Fibroblast of villous mesenchyme (primary cell): ENCODE measurements at regions not wholly inside any gene's neighbourhood (a gene's known extent, or its start where the extent isn't known, plus 50 kb on each side); places are given as distances from the start of the nearest gene placed in this dataset.
A peak's percentile ranks its signal among the peaks of the same experiment; 100 is the strongest.

Experiments
- DNase-seq: peaks from one replicate; pipeline ENCODE4 v3.0.0-alpha.2; 2010; ENCODE audit warnings: low read depth
- H3K4me3 ChIP-seq: 2 replicates; pipeline ENCODE4 v1.5.1; 2011; ENCODE audit warnings: low read depth, mild to moderate bottlenecking, low read length
- TF ChIP-seq, protein P1 (sequence below): IDR thresholded peaks from 2 replicates; pipeline ENCODE4 v1.5.1; 2012; ENCODE audit warnings: low read depth, mild to moderate bottlenecking, low read length; ENCODE audit not compliant: insufficient read depth

DNA sequence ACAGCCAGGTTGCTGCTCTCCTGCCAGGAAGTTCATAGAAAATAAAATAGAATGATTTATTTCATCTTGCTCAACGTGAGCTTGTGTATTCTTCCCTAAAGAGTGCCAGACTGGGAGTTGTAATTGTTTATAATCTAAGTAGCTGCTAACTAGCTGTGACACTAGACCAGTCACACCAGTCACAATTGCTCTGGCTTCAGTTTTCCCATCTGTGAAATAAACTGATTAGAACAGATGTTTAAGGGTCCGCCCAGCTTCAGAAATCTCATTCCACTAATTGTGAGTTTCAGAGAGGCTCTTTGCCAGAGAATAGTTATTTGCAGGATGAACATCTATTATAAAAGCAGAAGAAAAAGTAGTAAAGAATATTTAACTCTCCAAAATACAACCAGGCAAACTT lies 55.6 kb upstream of the ZDHHC17 start:
- DNase-seq = peak; percentile 67
- TF ChIP-seq, protein P1, sequence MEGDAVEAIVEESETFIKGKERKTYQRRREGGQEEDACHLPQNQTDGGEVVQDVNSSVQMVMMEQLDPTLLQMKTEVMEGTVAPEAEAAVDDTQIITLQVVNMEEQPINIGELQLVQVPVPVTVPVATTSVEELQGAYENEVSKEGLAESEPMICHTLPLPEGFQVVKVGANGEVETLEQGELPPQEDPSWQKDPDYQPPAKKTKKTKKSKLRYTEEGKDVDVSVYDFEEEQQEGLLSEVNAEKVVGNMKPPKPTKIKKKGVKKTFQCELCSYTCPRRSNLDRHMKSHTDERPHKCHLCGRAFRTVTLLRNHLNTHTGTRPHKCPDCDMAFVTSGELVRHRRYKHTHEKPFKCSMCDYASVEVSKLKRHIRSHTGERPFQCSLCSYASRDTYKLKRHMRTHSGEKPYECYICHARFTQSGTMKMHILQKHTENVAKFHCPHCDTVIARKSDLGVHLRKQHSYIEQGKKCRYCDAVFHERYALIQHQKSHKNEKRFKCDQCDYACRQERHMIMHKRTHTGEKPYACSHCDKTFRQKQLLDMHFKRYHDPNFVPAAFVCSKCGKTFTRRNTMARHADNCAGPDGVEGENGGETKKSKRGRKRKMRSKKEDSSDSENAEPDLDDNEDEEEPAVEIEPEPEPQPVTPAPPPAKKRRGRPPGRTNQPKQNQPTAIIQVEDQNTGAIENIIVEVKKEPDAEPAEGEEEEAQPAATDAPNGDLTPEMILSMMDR = no peak
- H3K4me3 ChIP-seq = no peak overlapping the region

DNA sequence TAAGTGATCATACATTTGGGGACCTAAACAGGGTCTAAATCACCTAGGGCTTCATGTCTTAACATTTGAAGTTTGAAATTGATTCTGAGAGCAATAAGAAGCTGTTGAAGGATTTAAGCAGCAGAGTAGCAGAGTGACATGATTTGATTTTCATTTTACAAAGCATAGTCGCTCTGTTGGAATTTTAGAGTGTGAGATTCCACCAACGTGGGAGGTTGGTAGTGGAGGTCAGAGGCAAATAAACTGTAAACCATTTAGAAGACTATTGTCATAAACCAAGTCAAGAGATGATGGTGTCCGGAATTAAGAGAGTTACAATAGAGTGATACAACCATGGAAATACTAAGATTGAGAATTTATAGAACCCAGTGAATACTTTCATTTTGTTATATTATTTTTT lies 52.7 kb upstream of the ZDHHC17 start:
- H3K4me3 ChIP-seq = no peak overlapping the region
- no peak for DNase-seq
- TF ChIP-seq, protein P1 = no peak

DNA sequence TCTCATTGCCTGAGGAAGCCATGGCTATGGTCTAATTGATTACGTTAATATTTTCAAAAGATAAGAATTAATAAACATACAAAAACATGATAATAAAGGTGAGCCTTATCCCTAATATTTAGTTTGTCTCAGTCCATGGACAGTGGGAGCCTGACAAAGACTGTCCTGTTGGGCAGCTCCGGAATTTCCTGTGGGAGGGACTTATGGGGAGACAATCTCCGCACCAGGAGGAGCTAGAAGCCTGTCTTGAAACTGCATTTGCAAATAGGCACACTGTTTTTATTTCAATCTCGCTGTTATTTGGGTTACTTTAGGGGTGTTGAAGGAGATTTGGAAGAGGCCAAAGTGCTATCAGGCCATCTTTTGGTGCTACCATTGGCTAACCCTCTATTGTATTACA lies 50.8 kb upstream of the ZDHHC17 start:
- no peak overlapping the region for H3K4me3 ChIP-seq
- peak; percentile 21 for DNase-seq
- TF ChIP-seq, protein P1 = peak; percentile 23

DNA sequence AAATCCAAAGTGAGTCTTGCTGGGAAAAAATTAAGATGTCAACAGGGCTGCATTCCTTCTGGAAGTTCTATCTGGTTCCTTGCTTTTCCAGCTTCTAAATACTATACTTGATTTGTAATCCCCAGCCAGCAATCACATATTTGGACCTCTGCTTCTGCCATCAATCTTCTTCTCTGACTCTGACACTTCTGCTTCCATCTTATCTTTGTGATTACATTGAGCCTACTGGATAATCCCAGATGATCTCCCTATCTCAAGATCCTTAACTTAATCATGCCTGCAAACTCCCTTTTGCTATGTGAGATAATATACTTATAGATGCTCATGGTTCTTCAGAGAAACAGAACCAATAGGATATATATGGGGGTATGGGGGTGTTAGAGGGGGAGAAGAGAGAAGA lies 49.9 kb upstream of the ZDHHC17 start:
- TF ChIP-seq, protein P1 = no peak
- DNase-seq = no peak
- H3K4me3 ChIP-seq = no peak overlapping the region
